ENCODE measurements at regions not wholly inside any gene's neighbourhood (a gene's known extent, or its start where the extent isn't known, plus 50 kb on each side); places are given as distances from the start of the nearest gene placed in this dataset.

DNA sequence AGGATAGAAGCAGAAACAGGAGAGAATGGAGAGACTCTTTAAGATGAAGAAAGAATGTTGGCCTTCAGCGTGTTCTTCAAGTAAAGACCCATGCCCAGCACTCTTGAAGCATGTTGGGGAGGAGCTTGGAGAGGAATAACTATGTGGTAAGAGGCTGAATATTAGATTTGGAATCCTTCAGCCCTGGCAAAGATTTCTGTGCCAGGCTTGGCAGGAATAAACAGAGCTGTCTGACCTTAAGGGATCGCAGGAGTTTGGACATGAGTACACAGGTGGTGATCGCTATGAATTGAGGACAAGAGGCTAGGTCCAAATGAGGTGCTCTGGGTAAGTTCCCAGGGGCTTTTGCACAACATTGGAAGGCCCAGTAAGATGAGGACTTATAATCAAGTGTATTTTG lies 132.6 kb upstream of the TBL1XR1 start:
- no peak overlapping the region for H3K4me2 ChIP-seq (ENCODE audit: low read length)
- no peaks in the 10 kb centered on the region for H3K9me3 ChIP-seq (ENCODE audit: low read length)
- no peaks in the 10 kb centered on the region for H3K27me3 ChIP-seq (ENCODE audit: insufficient read depth, low read depth, low read length)
- H3K36me3 ChIP-seq (ENCODE audit: insufficient read depth, low read length), result no peaks in the 10 kb centered on the region
- no peak overlapping the region for H3K9ac ChIP-seq (ENCODE audit: low read length)
- H3K4me3 ChIP-seq (ENCODE audit: low read length), result no peak overlapping the region
- H3F3A ChIP-seq (ENCODE audit: insufficient read depth, low read length, poor library complexity, severe bottlenecking), result no peaks in the 10 kb centered on the region
- no peaks in the 10 kb centered on the region for H3K79me2 ChIP-seq (replicated peaks; ENCODE audit: insufficient read depth, low read length)
- TF ChIP-seq RAD21 (conservative IDR thresholded peaks at IDR 0.05) (no peak), POLR2AphosphoS5 (IDR thresholded peaks at IDR 0.05) (no peak), EZH2 (IDR thresholded peaks at IDR 0.05; ENCODE audit: borderline replicate concordance, insufficient read depth, low read length, poor library complexity, severe bottlenecking) (no peak), MXI1 (conservative IDR thresholded peaks at IDR 0.05; ENCODE audit: poor library complexity, severe bottlenecking) (no peak), SMC3 (conservative IDR thresholded peaks at IDR 0.05; ENCODE audit: poor library complexity) (no peak), EP300 (conservative IDR thresholded peaks at IDR 0.05; ENCODE audit: poor library complexity, severe bottlenecking) (no peak), TAF1 (IDR thresholded peaks at IDR 0.05; ENCODE audit: low read depth) (no peak)
- TF ChIP-seq, protein P1, sequence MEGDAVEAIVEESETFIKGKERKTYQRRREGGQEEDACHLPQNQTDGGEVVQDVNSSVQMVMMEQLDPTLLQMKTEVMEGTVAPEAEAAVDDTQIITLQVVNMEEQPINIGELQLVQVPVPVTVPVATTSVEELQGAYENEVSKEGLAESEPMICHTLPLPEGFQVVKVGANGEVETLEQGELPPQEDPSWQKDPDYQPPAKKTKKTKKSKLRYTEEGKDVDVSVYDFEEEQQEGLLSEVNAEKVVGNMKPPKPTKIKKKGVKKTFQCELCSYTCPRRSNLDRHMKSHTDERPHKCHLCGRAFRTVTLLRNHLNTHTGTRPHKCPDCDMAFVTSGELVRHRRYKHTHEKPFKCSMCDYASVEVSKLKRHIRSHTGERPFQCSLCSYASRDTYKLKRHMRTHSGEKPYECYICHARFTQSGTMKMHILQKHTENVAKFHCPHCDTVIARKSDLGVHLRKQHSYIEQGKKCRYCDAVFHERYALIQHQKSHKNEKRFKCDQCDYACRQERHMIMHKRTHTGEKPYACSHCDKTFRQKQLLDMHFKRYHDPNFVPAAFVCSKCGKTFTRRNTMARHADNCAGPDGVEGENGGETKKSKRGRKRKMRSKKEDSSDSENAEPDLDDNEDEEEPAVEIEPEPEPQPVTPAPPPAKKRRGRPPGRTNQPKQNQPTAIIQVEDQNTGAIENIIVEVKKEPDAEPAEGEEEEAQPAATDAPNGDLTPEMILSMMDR (IDR thresholded peaks at IDR 0.05; ENCODE audit: poor library complexity, severe bottlenecking), result no peak
- TF ChIP-seq, protein P2, sequence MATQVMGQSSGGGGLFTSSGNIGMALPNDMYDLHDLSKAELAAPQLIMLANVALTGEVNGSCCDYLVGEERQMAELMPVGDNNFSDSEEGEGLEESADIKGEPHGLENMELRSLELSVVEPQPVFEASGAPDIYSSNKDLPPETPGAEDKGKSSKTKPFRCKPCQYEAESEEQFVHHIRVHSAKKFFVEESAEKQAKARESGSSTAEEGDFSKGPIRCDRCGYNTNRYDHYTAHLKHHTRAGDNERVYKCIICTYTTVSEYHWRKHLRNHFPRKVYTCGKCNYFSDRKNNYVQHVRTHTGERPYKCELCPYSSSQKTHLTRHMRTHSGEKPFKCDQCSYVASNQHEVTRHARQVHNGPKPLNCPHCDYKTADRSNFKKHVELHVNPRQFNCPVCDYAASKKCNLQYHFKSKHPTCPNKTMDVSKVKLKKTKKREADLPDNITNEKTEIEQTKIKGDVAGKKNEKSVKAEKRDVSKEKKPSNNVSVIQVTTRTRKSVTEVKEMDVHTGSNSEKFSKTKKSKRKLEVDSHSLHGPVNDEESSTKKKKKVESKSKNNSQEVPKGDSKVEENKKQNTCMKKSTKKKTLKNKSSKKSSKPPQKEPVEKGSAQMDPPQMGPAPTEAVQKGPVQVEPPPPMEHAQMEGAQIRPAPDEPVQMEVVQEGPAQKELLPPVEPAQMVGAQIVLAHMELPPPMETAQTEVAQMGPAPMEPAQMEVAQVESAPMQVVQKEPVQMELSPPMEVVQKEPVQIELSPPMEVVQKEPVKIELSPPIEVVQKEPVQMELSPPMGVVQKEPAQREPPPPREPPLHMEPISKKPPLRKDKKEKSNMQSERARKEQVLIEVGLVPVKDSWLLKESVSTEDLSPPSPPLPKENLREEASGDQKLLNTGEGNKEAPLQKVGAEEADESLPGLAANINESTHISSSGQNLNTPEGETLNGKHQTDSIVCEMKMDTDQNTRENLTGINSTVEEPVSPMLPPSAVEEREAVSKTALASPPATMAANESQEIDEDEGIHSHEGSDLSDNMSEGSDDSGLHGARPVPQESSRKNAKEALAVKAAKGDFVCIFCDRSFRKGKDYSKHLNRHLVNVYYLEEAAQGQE (IDR thresholded peaks at IDR 0.05; ENCODE audit: borderline replicate concordance), result no peak
- H4K20me1 ChIP-seq (ENCODE audit: insufficient read depth), result no peaks in the 10 kb centered on the region
- no peaks in the 10 kb centered on the region for H3K9me2 ChIP-seq (ENCODE audit: insufficient read depth, low read length)
- no peak overlapping the region for H2AFZ ChIP-seq (ENCODE audit: low read depth, low read length)
- no peak overlapping the region for H3K27ac ChIP-seq (ENCODE audit: low read length)

DNA sequence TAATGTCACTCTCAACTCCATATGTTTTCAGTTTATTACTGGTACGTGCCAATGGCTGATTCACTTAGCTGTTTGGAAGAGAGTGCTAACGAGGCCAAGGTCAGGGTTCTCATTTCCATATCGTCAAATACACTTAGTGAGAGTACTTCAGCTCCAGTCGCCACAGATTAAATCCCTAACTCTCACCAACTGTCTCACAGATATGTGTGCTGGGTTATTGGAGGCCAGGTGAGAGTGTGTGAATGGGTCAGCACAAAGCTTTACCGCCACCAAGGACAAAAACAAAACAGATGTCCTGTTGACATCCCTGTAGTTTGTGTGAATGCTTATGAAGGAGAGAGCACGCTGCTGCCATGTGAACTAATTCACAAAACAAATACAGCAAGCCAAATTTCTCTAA lies 133.5 kb upstream of the TBL1XR1 start:
- Histone ChIP-seq H3K4me2 (ENCODE audit: low read length) (no peak overlapping the region), H3K27ac (ENCODE audit: low read length) (no peak overlapping the region), H4K20me1 (ENCODE audit: insufficient read depth) (no peaks in the 10 kb centered on the region), H3K79me2 (replicated peaks; ENCODE audit: insufficient read depth, low read length) (no peaks in the 10 kb centered on the region), H2AFZ (ENCODE audit: low read depth, low read length) (no peak overlapping the region), H3K9me3 (ENCODE audit: low read length) (no peaks in the 10 kb centered on the region), H3K9me2 (ENCODE audit: insufficient read depth, low read length) (no peaks in the 10 kb centered on the region), H3K36me3 (ENCODE audit: insufficient read depth, low read length) (no peaks in the 10 kb centered on the region), H3K27me3 (ENCODE audit: insufficient read depth, low read depth, low read length) (no peaks in the 10 kb centered on the region), H3K9ac (ENCODE audit: low read length) (no peak overlapping the region), H3K4me3 (ENCODE audit: low read length) (no peak overlapping the region), H3F3A (ENCODE audit: insufficient read depth, low read length, poor library complexity, severe bottlenecking) (no peaks in the 10 kb centered on the region)
- TF ChIP-seq MXI1 (conservative IDR thresholded peaks at IDR 0.05; ENCODE audit: poor library complexity, severe bottlenecking), result no peak
- no peak for TF ChIP-seq RAD21 (conservative IDR thresholded peaks at IDR 0.05)
- no peak for TF ChIP-seq EZH2 (IDR thresholded peaks at IDR 0.05; ENCODE audit: borderline replicate concordance, insufficient read depth, low read length, poor library complexity, severe bottlenecking)
- TF ChIP-seq, protein P1 (IDR thresholded peaks at IDR 0.05; ENCODE audit: poor library complexity, severe bottlenecking), result no peak
- TF ChIP-seq, protein P2 (IDR thresholded peaks at IDR 0.05; ENCODE audit: borderline replicate concordance), result no peak
- no peak for TF ChIP-seq SMC3 (conservative IDR thresholded peaks at IDR 0.05; ENCODE audit: poor library complexity)
- no peak for TF ChIP-seq EP300 (conservative IDR thresholded peaks at IDR 0.05; ENCODE audit: poor library complexity, severe bottlenecking)
- no peak for TF ChIP-seq TAF1 (IDR thresholded peaks at IDR 0.05; ENCODE audit: low read depth)
- TF ChIP-seq POLR2AphosphoS5 (IDR thresholded peaks at IDR 0.05), result no peak

All from neural cell (in vitro differentiated cells).